BE2C (cell line): ENCODE measurements at regions not wholly inside any gene's neighbourhood (a gene's known extent, or its start where the extent isn't known, plus 50 kb on each side); places are given as distances from the start of the nearest gene placed in this dataset.

Source experiments
- DNase-seq: peaks from one replicate; pipeline ENCODE4 v3.0.0-alpha.2; 2020
- H3K27me3 ChIP-seq: fragments of 250-450 bp; sonication (Bioruptor Pico); 2 replicates; pipeline ENCODE4 v1.5.1; 2020; ENCODE audit warnings: mild to moderate bottlenecking
- H3K36me3 ChIP-seq: fragments of 250-450 bp; sonication (Bioruptor Pico); 2 replicates; pipeline ENCODE4 v1.5.1; 2020; ENCODE audit warnings: mild to moderate bottlenecking
- H3K4me1 ChIP-seq: fragments of 250-450 bp; sonication (Bioruptor Pico); 2 replicates; pipeline ENCODE4 v1.5.1; 2020
- H3K4me3 ChIP-seq: 2 replicates; pipeline ENCODE4 v1.5.1; 2011; ENCODE audit warnings: low read depth, low read length
- H3K9me3 ChIP-seq: fragments of 250-450 bp; sonication (Bioruptor Pico); 2 replicates; pipeline ENCODE4 v1.5.1; 2020
- TF ChIP-seq, protein P1 (sequence below): IDR thresholded peaks from 2 replicates; pipeline ENCODE4 v1.5.1; 2012; ENCODE audit warnings: mild to moderate bottlenecking, low read depth, low read length

DNA sequence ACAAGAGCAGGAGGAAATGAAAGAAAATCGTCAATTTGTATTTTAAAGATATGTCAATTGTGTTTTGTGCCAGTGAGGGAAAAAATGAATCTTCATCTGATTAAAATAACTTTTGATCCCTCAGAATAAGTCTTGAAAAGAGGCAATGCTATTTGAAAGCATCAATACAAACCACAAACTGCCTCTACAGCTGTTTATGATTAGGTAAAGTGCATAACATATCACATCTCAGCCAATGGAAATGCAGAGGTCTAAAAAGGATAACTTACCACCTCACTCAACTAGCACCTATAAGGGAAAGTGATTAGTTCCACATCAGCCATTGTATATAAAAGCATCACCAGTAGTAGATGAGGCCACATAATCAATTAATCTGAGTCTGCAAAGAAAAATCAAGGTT, 492.2 kb upstream of the CDH2 start:
- H3K4me1 ChIP-seq = 0 out of 2 replicates have a peak, but pooled peaks cover 3% of the 10 kb centered on the region
- DNase-seq = no peak
- H3K4me3 ChIP-seq = no peak overlapping the region
- no peaks in the 10 kb centered on the region for H3K36me3 ChIP-seq
- H3K27me3 ChIP-seq = no peaks in the 10 kb centered on the region
- no peaks in the 10 kb centered on the region for H3K9me3 ChIP-seq
- TF ChIP-seq, protein P1, sequence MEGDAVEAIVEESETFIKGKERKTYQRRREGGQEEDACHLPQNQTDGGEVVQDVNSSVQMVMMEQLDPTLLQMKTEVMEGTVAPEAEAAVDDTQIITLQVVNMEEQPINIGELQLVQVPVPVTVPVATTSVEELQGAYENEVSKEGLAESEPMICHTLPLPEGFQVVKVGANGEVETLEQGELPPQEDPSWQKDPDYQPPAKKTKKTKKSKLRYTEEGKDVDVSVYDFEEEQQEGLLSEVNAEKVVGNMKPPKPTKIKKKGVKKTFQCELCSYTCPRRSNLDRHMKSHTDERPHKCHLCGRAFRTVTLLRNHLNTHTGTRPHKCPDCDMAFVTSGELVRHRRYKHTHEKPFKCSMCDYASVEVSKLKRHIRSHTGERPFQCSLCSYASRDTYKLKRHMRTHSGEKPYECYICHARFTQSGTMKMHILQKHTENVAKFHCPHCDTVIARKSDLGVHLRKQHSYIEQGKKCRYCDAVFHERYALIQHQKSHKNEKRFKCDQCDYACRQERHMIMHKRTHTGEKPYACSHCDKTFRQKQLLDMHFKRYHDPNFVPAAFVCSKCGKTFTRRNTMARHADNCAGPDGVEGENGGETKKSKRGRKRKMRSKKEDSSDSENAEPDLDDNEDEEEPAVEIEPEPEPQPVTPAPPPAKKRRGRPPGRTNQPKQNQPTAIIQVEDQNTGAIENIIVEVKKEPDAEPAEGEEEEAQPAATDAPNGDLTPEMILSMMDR = no peak

DNA sequence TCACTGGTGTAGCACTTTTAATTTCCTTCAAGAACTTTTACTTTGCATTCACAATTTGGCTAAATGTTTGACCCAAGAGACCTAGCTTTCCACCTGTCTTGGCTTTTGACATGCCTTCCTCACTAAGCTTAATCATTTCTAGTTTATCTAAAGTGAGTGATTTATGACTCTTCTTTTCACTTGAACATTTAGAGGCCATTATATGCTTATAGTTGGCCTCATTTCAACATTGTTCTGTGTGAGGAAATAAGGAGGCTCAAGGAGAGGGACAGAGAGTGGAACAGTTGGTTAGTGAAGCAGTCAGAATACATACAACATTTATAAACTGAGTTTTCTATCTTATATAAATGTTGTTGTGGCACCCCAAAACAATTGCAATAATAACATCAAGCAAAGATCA, 489.3 kb upstream of the CDH2 start:
- TF ChIP-seq, protein P1 = no peak
- H3K9me3 ChIP-seq = no peaks in the 10 kb centered on the region
- no peaks in the 10 kb centered on the region for H3K36me3 ChIP-seq
- H3K4me3 ChIP-seq = no peak overlapping the region
- 0 out of 2 replicates have a peak, but pooled peaks cover 3% of the 10 kb centered on the region for H3K4me1 ChIP-seq
- DNase-seq = no peak
- H3K27me3 ChIP-seq = no peaks in the 10 kb centered on the region

DNA sequence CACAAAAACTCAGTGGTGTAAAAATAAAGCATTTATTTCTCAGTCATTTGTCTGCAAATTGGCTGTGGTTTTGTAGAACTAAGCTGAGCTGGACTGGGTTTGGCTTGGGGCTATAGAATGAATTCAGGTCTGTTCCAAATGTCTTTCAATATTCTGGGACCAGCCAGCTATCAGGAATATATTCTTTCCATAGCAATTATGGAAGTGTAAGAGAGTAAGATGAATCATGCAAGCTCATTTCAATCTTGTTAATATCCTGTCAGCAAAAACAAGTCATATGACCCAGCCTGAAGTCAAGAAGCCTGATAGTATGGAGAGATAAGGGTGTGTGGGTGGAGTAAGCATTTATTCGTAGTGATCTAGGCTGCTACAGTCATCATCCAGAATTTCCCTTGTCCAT, 481.0 kb upstream of the CDH2 start:
- Histone ChIP-seq H3K4me3 (no peak overlapping the region), H3K27me3 (no peaks in the 10 kb centered on the region), H3K9me3 (no peaks in the 10 kb centered on the region), H3K36me3 (no peaks in the 10 kb centered on the region), H3K4me1 (no peaks in the 10 kb centered on the region)
- TF ChIP-seq, protein P1 = no peak
- DNase-seq = no peak

DNA sequence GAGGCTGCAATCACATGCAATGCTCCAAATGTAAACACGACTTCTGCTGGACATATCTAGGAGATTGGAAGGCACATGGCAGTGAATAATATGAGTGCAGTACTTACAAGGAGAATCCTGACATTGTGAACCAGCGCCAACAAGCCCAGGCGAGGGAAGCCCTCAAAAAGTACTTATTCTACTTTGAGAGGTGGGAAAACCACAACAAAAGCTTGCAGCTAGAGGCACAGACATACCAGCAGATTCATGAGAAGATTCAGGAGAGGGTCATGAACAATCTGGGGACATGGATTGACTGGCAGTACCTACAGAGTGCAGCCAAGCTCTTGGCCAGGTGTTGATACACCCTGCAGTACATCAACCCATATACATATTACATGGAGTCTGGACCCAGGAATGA, 475.7 kb upstream of the CDH2 start:
- Histone ChIP-seq H3K36me3 (no peaks in the 10 kb centered on the region), H3K9me3 (no peaks in the 10 kb centered on the region), H3K4me1 (no peaks in the 10 kb centered on the region), H3K27me3 (no peaks in the 10 kb centered on the region), H3K4me3 (no peak overlapping the region)
- TF ChIP-seq, protein P1 = no peak
- no peak for DNase-seq

DNA sequence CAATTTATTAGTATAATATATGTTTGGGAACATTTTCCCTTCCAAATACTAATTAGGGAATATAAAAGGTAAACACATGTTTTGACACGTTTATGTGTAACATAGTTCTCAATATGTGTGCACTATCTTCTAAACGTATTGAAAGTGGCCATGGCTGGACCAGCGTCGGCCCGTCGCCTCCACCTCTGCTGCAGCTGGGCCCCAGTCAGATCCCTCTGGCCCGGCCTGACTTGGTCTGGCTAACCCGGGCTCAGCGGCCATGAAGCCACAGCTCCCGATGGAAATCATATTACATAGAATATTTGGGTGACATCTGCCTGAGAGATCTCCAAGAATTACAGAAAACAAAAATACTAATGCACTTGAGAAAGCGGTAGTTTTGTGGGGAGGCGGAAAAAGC, 474.4 kb upstream of the CDH2 start:
- Histone ChIP-seq H3K9me3 (no peaks in the 10 kb centered on the region), H3K36me3 (no peaks in the 10 kb centered on the region), H3K4me3 (no peak overlapping the region), H3K27me3 (no peaks in the 10 kb centered on the region), H3K4me1 (no peaks in the 10 kb centered on the region)
- DNase-seq = no peak
- TF ChIP-seq, protein P1 = no peak

DNA sequence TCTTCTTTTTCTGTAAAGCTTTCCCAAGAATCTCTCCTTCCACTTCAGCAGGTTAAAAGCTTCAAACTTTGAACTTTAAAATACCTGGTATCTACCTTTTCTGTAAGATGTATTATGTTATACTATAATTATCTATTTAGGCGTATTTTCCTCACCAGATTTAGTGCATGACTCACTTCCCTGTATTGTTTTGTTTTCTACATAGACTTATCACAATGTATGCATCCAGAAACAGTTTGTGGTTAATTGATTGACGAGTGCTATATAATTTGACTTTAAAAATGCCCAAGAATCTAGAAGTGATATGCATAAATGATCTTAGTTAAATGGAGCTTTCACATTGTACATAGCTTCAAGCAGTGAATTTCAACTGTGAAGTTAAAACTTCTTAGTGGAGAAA, 473.9 kb upstream of the CDH2 start:
- H3K4me3 ChIP-seq = no peak overlapping the region
- TF ChIP-seq, protein P1 = no peak
- H3K4me1 ChIP-seq = no peaks in the 10 kb centered on the region
- no peaks in the 10 kb centered on the region for H3K36me3 ChIP-seq
- no peak for DNase-seq
- H3K9me3 ChIP-seq = no peaks in the 10 kb centered on the region
- no peaks in the 10 kb centered on the region for H3K27me3 ChIP-seq
